Calu3 (cell line): ENCODE measurements at regions not wholly inside any gene's neighbourhood (a gene's known extent, or its start where the extent isn't known, plus 50 kb on each side); places are given as distances from the start of the nearest gene placed in this dataset.

Experiments
- BruUV-seq: library from RNA; stranded (reverse); fragments of 400-500 nt; replicated peaks from 2 replicates; lab custom pipeline; 2021; lab: Mats Ljungman, UMichigan
- CTCF ChIA-PET: fragments of 300-600 bp; sonication (Branson Sonifier 250); formaldehyde crosslinking; loops from one replicate; lab custom pipeline; 2022; ENCODE audit warnings: antibody characterized with exemption; lab: Charles Lee
- DNase-seq: peaks from one replicate; pipeline ENCODE4 v3.0.0; 2022
- H3K27ac Mint-ChIP-seq: one replicate; pipeline ENCODE4 v1.8.0; 2022; ENCODE audit warnings: mixed read lengths; ENCODE audit not compliant: unreplicated experiment
- H3K27me3 Mint-ChIP-seq: one replicate; pipeline ENCODE4 v1.8.0; 2022; ENCODE audit warnings: mixed read lengths; ENCODE audit not compliant: unreplicated experiment
- H3K36me3 Mint-ChIP-seq: one replicate; pipeline ENCODE4 v1.8.0; 2022; ENCODE audit warnings: mild to moderate bottlenecking, moderate library complexity, mixed read lengths; ENCODE audit not compliant: insufficient read depth, unreplicated experiment
- H3K4me1 Mint-ChIP-seq: one replicate; pipeline ENCODE4 v1.8.0; 2022; ENCODE audit warnings: mild to moderate bottlenecking, low read depth, mixed read lengths; ENCODE audit not compliant: unreplicated experiment
- H3K4me3 Mint-ChIP-seq: one replicate; pipeline ENCODE4 v1.8.0; 2022; ENCODE audit warnings: mild to moderate bottlenecking, low read depth, moderate library complexity, mixed read lengths; ENCODE audit not compliant: unreplicated experiment
- H3K9me3 Mint-ChIP-seq: one replicate; pipeline ENCODE4 v1.8.0; 2022; ENCODE audit warnings: low read depth, mixed read lengths; ENCODE audit not compliant: unreplicated experiment
- intact Hi-C: fragments of 100-400 bp; cut with micrococcal nuclease; formaldehyde crosslinking; loops from one replicate; pipeline ENCODE4 v1.10.0; 2022; ENCODE audit not compliant: unreplicated experiment
- TF ChIP-seq, protein P1 (sequence below): fragments of 200-600 bp; IDR thresholded peaks from one replicate; pipeline ENCODE4 v1.8.0; 2022; ENCODE audit warnings: antibody characterized with exemption; ENCODE audit not compliant: unreplicated experiment

DNA sequence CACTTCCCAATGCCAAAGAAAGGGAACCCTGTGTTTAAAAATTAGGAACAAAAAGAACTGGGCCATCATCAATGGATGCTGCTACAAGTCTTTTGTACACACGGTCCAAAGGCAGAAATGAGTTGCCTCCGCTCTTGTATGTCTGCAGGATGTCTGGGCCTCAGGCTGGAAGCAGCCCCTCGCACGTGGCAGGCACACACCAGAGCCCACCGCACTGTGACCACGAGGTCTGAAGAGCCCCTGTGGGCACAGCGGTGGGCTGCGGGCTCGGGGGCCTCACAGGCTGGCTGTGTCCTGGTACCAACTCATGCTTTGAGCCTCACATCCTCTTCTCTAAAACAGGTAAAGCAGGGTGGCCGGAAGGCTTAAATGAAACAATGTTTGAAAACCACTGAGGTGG, 309.3 kb downstream of the C16orf95 start:
- TF ChIP-seq, protein P1, sequence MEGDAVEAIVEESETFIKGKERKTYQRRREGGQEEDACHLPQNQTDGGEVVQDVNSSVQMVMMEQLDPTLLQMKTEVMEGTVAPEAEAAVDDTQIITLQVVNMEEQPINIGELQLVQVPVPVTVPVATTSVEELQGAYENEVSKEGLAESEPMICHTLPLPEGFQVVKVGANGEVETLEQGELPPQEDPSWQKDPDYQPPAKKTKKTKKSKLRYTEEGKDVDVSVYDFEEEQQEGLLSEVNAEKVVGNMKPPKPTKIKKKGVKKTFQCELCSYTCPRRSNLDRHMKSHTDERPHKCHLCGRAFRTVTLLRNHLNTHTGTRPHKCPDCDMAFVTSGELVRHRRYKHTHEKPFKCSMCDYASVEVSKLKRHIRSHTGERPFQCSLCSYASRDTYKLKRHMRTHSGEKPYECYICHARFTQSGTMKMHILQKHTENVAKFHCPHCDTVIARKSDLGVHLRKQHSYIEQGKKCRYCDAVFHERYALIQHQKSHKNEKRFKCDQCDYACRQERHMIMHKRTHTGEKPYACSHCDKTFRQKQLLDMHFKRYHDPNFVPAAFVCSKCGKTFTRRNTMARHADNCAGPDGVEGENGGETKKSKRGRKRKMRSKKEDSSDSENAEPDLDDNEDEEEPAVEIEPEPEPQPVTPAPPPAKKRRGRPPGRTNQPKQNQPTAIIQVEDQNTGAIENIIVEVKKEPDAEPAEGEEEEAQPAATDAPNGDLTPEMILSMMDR, result no peak
- H3K27ac Mint-ChIP-seq, result no peak overlapping the region
- no peaks in the 10 kb centered on the region for H3K9me3 Mint-ChIP-seq
- H3K27me3 Mint-ChIP-seq, result peaks cover 16% of the 10 kb centered on the region
- intact Hi-C loops, result no loop called here
- no peaks in the 10 kb centered on the region for H3K36me3 Mint-ChIP-seq
- CTCF ChIA-PET, result no interaction called here
- DNase-seq, result no peak
- no peak overlapping the region for H3K4me3 Mint-ChIP-seq
- no peaks in the 10 kb centered on the region for H3K4me1 Mint-ChIP-seq
- BruUV-seq, result no TSS peak

DNA sequence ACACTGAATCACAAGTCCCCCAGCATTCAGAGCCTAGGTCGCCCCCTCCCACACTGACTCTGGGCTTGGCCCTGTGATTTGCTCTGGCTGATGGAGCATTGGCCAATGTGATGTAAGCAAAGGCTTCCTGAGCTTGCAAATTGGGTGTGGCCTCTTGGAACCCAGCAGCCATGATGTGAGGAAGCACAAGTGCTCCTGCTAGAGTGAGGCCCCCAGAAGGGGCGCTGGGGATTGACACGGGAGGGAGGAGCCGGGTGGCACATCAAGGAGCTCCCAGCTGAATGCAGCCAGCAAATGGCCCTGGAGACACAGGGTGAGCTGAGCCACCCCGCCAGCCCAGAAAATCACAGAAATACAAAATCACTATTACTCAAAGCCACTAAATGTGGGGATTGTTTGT, 308.5 kb downstream of the C16orf95 start:
- H3K36me3 Mint-ChIP-seq, result no peaks in the 10 kb centered on the region
- H3K27me3 Mint-ChIP-seq, result peaks cover 13% of the 10 kb centered on the region
- no peaks in the 10 kb centered on the region for H3K9me3 Mint-ChIP-seq
- no peak overlapping the region for H3K27ac Mint-ChIP-seq
- TF ChIP-seq, protein P1, result no peak
- CTCF ChIA-PET, result no interaction called here
- DNase-seq, result no peak
- no TSS peak for BruUV-seq
- H3K4me3 Mint-ChIP-seq, result no peak overlapping the region
- H3K4me1 Mint-ChIP-seq, result no peaks in the 10 kb centered on the region
- intact Hi-C loops, result no loop called here

DNA sequence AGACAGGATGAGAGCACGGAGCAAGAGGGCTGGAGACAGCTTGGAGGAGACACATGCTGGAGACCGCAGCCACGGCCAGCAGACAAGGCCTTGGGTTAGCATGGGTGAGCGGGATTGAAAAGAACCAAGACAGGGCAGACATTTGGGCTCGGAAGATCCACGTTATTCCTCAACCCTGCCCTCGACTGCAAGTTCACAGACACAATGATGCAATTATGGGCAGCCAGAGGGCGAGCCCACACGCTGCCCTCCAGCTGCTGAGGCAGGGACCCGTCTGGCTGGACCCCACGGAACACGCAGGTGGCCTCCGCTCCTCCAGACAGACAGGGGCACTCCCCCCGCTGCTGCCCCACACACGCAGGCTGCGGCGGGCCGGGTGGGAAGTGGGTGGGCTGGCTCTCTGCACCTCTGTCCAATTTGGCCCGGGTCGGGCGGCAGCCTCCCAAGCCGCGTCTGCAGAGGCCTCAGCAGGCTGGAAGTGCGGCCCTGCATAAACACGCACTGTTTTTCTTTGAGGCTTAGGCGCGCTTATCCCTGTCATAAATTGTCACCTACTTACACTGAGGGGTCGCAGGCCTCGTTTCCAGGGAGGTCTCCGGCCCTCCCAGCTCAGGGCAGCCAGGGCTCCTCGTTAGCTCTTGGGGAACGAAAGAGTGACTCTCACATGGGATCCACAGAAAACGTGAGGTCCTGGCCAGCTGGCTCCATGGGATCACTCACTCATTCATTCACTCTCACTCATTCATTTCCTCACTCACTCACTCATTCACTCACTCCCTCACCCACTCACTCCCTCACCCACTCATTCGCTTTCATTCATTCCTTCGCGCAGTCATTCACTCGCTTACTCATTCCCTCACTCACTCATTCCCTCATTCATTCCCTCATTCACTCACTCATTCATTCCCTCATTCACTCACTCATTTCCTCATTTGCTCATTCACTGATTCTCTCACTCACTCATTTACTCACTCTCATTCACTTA, 303.9 kb downstream of the C16orf95 start:
- CTCF ChIA-PET, result no interaction called here
- Mint-ChIP-seq H3K27me3 (peaks cover 13% of the 10 kb centered on the region), H3K27ac (no peak overlapping the region), H3K9me3 (no peaks in the 10 kb centered on the region), H3K4me1 (peaks cover 8% of the 10 kb centered on the region), H3K36me3 (no peaks in the 10 kb centered on the region), H3K4me3 (no peak overlapping the region)
- intact Hi-C loops, result no loop called here
- BruUV-seq, result no TSS peak
- DNase-seq, result no peak
- TF ChIP-seq, protein P1, result no peak

DNA sequence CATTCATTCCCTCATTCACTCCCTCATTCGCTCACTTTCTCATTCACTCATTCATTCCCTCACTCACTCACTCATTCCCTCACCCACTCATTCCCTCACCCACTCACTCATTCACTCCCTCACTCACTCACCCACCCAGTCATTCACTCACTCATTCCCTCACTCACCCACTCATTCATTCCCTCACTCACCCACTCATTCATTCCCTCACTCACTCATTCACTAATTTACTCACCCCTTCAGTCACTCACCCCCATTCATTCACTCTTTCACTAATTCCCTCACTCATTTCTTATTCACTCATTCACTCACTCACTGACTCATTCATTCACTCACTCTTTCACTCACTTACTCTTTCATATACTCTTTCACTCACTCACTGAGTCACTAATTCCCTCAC, 303.1 kb downstream of the C16orf95 start:
- H3K27me3 Mint-ChIP-seq, result peaks cover 15% of the 10 kb centered on the region
- DNase-seq, result no peak
- BruUV-seq, result no TSS peak
- CTCF ChIA-PET, result no interaction called here
- H3K4me3 Mint-ChIP-seq, result no peak overlapping the region
- TF ChIP-seq, protein P1, result no peak
- no peaks in the 10 kb centered on the region for H3K36me3 Mint-ChIP-seq
- H3K27ac Mint-ChIP-seq, result no peak overlapping the region
- H3K9me3 Mint-ChIP-seq, result no peaks in the 10 kb centered on the region
- intact Hi-C loops, result no loop called here
- H3K4me1 Mint-ChIP-seq, result peaks cover 8% of the 10 kb centered on the region
